HG03521 (cell line): ENCODE measurements at regions not wholly inside any gene's neighbourhood (a gene's known extent, or its start where the extent isn't known, plus 50 kb on each side); places are given as distances from the start of the nearest gene placed in this dataset.
"Not testable (repeated sequence)": the region's sequence is repeated elsewhere in the genome, so short reads cannot be mapped to it uniquely, and the experiment has no call there.

ENCODE experiments used
- ATAC-seq: cut with Tn5 transposase; IDR thresholded peaks from one replicate; pipeline ENCODE4 v1.9.1; 2021; ENCODE audit warnings: mild to moderate bottlenecking, moderate library complexity; ENCODE audit not compliant: unreplicated experiment

GRCh38 chr7:89761173-89761572, 393.1 kb upstream of the STEAP1 start:
- no peak for ATAC-seq

- no peak for ATAC-seq
Measured at GRCh38 chr7:89770161-89770560, 384.1 kb upstream of the STEAP1 start.

GRCh38 chr7:89771003-89771636, 383.1 kb upstream of the STEAP1 start:
- no peak for ATAC-seq

GRCh38 chr7:89772276-89772675, 382.0 kb upstream of the STEAP1 start:
- no peak for ATAC-seq

- ATAC-seq: no peak
Measured at GRCh38 chr7:89773611-89774010, 380.7 kb upstream of the STEAP1 start.

- ATAC-seq: no peak
Measured at GRCh38 chr7:89775459-89775858, 378.8 kb upstream of the STEAP1 start.

- ATAC-seq: no peak
Measured at GRCh38 chr7:89776980-89777379, 377.3 kb upstream of the STEAP1 start.

- no peak for ATAC-seq
Measured at GRCh38 chr7:89777499-89777898, 376.8 kb upstream of the STEAP1 start.

GRCh38 chr7:89780291-89780690, 374.0 kb upstream of the STEAP1 start:
- no peak for ATAC-seq

GRCh38 chr7:89796481-89796880, 357.8 kb upstream of the STEAP1 start:
- no peak for ATAC-seq

- no peak for ATAC-seq
Measured at GRCh38 chr7:89797965-89798598, 356.2 kb upstream of the STEAP1 start.

- ATAC-seq: no peak
Measured at GRCh38 chr7:89798599-89798996, 355.7 kb upstream of the STEAP1 start.

GRCh38 chr7:89800761-89801160, 353.5 kb upstream of the STEAP1 start:
- no peak for ATAC-seq

- no peak for ATAC-seq
Measured at GRCh38 chr7:89809291-89809690, 345.0 kb upstream of the STEAP1 start.

GRCh38 chr7:89813081-89813480, 341.2 kb upstream of the STEAP1 start:
- no peak for ATAC-seq

- no peak for ATAC-seq
Measured at GRCh38 chr7:89826121-89826520, 328.1 kb upstream of the STEAP1 start.

- ATAC-seq: no peak
Measured at GRCh38 chr7:89826557-89826956, 327.7 kb upstream of the STEAP1 start.

GRCh38 chr7:89837515-89837914, 316.8 kb upstream of the STEAP1 start:
- ATAC-seq: no peak

GRCh38 chr7:89839329-89839728, 314.9 kb upstream of the STEAP1 start:
- no peak for ATAC-seq

- no peak for ATAC-seq
Measured at GRCh38 chr7:89845952-89846351, 308.3 kb upstream of the STEAP1 start.

GRCh38 chr7:89849052-89849451, 305.2 kb upstream of the STEAP1 start:
- no peak for ATAC-seq

GRCh38 chr7:89857053-89857452, 297.2 kb upstream of the STEAP1 start:
- not testable (repeated sequence) for ATAC-seq

GRCh38 chr7:89857767-89858166, 296.5 kb upstream of the STEAP1 start:
- ATAC-seq: no peak
